HL-60 (cell line): ENCODE measurements at regions not wholly inside any gene's neighbourhood (a gene's known extent, or its start where the extent isn't known, plus 50 kb on each side); places are given as distances from the start of the nearest gene placed in this dataset.

Experiments
- DNase-seq, 2 experiments: peaks; one replicate each; pipeline ENCODE4 v3.0.0-alpha.2; 2010 to 2020; ENCODE audit warnings: low read depth in 1 of 2, low spot score in 1 of 2
- H3K27ac ChIP-seq: fragments of 250-450 bp; sonication (Bioruptor Pico); replicated peaks from 2 replicates; pipeline ENCODE4 v1.5.1; 2020; ENCODE audit warnings: mild to moderate bottlenecking, moderate library complexity
- H3K27me3 ChIP-seq: fragments of 250-450 bp; sonication (Bioruptor Pico); 2 replicates; pipeline ENCODE4 v1.5.1; 2021; ENCODE audit warnings: mild to moderate bottlenecking, moderate library complexity; ENCODE audit not compliant: insufficient read depth, poor library complexity, severe bottlenecking
- H3K4me3 ChIP-seq: replicated peaks from 2 replicates; pipeline ENCODE4 v1.5.1; 2011; ENCODE audit warnings: mild to moderate bottlenecking, control low read depth, low read length; ENCODE audit not compliant: insufficient read depth
- GABPA ChIP-seq: IDR thresholded peaks from 2 replicates; pipeline ENCODE4 v1.6.1; 2012; ENCODE audit warnings: low read depth
- POLR2AphosphoS5 ChIP-seq: IDR thresholded peaks from 2 replicates; pipeline ENCODE4 v1.6.1; 2012; ENCODE audit warnings: low read depth
- REST ChIP-seq: IDR thresholded peaks from 2 replicates; pipeline ENCODE4 v1.6.1; 2012; ENCODE audit warnings: low read depth; ENCODE audit not compliant: insufficient replicate concordance
- SPI1 ChIP-seq: IDR thresholded peaks from 2 replicates; pipeline ENCODE4 v1.6.1; 2012; ENCODE audit warnings: low read depth, mild to moderate bottlenecking, borderline replicate concordance
- TF ChIP-seq, protein P1 (sequence below): IDR thresholded peaks from one replicate; pipeline ENCODE4 v1.5.1; 2011; ENCODE audit warnings: low read length, control low read depth, inconsistent platforms; ENCODE audit not compliant: insufficient read depth

DNA sequence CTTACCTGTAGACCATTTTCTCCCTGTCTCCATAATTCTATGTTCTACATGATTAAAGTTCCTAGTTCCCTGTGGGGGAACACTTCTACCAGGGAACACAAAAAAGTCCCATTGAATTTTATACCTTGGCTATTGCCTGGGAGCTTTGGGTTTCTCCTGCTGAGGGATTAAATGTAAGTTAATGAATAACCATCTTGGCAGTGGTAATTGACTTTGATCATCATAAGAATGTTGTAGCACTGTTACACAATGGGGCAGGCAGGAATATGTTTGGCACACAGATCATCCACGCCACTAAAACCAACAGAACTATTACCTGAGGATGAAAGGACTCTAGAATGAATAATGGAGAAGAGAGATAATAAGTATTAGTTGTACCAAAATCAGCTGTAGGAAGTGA is 1106.2 kb upstream of the GJE1 start:
- H3K27ac ChIP-seq = no peak overlapping the region

GRCh38 chr6:141024526-141024925 is 1108.2 kb upstream of the GJE1 start:
- TF ChIP-seq GABPA (no peak), SPI1 (no peak), POLR2AphosphoS5 (no peak), REST (no peak)
- TF ChIP-seq, protein P1, sequence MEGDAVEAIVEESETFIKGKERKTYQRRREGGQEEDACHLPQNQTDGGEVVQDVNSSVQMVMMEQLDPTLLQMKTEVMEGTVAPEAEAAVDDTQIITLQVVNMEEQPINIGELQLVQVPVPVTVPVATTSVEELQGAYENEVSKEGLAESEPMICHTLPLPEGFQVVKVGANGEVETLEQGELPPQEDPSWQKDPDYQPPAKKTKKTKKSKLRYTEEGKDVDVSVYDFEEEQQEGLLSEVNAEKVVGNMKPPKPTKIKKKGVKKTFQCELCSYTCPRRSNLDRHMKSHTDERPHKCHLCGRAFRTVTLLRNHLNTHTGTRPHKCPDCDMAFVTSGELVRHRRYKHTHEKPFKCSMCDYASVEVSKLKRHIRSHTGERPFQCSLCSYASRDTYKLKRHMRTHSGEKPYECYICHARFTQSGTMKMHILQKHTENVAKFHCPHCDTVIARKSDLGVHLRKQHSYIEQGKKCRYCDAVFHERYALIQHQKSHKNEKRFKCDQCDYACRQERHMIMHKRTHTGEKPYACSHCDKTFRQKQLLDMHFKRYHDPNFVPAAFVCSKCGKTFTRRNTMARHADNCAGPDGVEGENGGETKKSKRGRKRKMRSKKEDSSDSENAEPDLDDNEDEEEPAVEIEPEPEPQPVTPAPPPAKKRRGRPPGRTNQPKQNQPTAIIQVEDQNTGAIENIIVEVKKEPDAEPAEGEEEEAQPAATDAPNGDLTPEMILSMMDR = no peak
- no peak for DNase-seq
- Histone ChIP-seq H3K4me3 (no peak overlapping the region), H3K27ac (no peak overlapping the region), H3K27me3 (no peaks in the 10 kb centered on the region)

More for the DNA sequence above, 1106.2 kb upstream of the GJE1 start:
- no peak overlapping the region for H3K4me3 ChIP-seq
- no peaks in the 10 kb centered on the region for H3K27me3 ChIP-seq
- DNase-seq = no peak
- TF ChIP-seq, protein P1 = no peak
- TF ChIP-seq REST (no peak), SPI1 (no peak), POLR2AphosphoS5 (no peak), GABPA (no peak)

GRCh38 chr6:141017941-141018340 is 1114.8 kb upstream of the GJE1 start:
- DNase-seq = no peak
- no peaks in the 10 kb centered on the region for H3K27me3 ChIP-seq
- no peak overlapping the region for H3K27ac ChIP-seq
- TF ChIP-seq REST = no peak
- no peak for TF ChIP-seq GABPA
- TF ChIP-seq SPI1 = no peak
- TF ChIP-seq, protein P1 = no peak
- no peak for TF ChIP-seq POLR2AphosphoS5
- no peak overlapping the region for H3K4me3 ChIP-seq
